ENCODE measurements at regions not wholly inside any gene's neighbourhood (a gene's known extent, or its start where the extent isn't known, plus 50 kb on each side); places are given as distances from the start of the nearest gene placed in this dataset.

- no peaks in the 10 kb centered on the region for H3K4me1 ChIP-seq
- no peak overlapping the region for H3K4me3 ChIP-seq
- TF ChIP-seq POLR2A (IDR thresholded peaks at IDR 0.05), result no peak
- no peak for TF ChIP-seq CTCF (IDR thresholded peaks at IDR 0.05)
- no peak for DNase-seq (ENCODE audit: extremely low spot score in 2 of 2)
- H3K9me3 ChIP-seq, result no peaks in the 10 kb centered on the region
- intact Hi-C loops (cut with DNase I), result no loop called here
- no peak overlapping the region for H3K27ac ChIP-seq
- no peaks in the 10 kb centered on the region for H3K36me3 ChIP-seq
- no peaks in the 10 kb centered on the region for H3K27me3 ChIP-seq
Measured at GRCh38 chr6:68372991-68373390, 262.1 kb upstream of the ADGRB3 start.

GRCh38 chr6:68368845-68369244, 266.2 kb upstream of the ADGRB3 start:
- Histone ChIP-seq H3K36me3 (no peaks in the 10 kb centered on the region), H3K4me1 (no peaks in the 10 kb centered on the region), H3K27ac (no peak overlapping the region), H3K4me3 (no peak overlapping the region), H3K27me3 (no peaks in the 10 kb centered on the region), H3K9me3 (no peaks in the 10 kb centered on the region)
- TF ChIP-seq POLR2AphosphoS5 (IDR thresholded peaks at IDR 0.05; ENCODE audit: insufficient read depth in 1 of 2, low read depth in 1 of 2) (no peak), POLR2A (IDR thresholded peaks at IDR 0.05) (no peak), CTCF (IDR thresholded peaks at IDR 0.05) (no peak)
- intact Hi-C loops (cut with DNase I), result no loop called here
- no peak for DNase-seq (ENCODE audit: extremely low spot score in 2 of 2)

- Histone ChIP-seq H3K27ac (no peak overlapping the region), H3K9me3 (no peaks in the 10 kb centered on the region), H3K27me3 (no peaks in the 10 kb centered on the region), H3K4me3 (no peak overlapping the region), H3K4me1 (no peaks in the 10 kb centered on the region), H3K36me3 (no peaks in the 10 kb centered on the region)
- intact Hi-C loops (cut with DNase I), result no loop called here
- DNase-seq (ENCODE audit: extremely low spot score in 2 of 2), result no peak
- TF ChIP-seq CTCF (IDR thresholded peaks at IDR 0.05), result no peak
- no peak for TF ChIP-seq POLR2A (IDR thresholded peaks at IDR 0.05)
- no peak for TF ChIP-seq POLR2AphosphoS5 (IDR thresholded peaks at IDR 0.05; ENCODE audit: insufficient read depth in 1 of 2, low read depth in 1 of 2)
Measured at GRCh38 chr6:68364271-68364805, 270.7 kb upstream of the ADGRB3 start.

- Histone ChIP-seq H3K9me3 (no peaks in the 10 kb centered on the region), H3K27me3 (no peaks in the 10 kb centered on the region), H3K27ac (no peak overlapping the region), H3K4me1 (no peaks in the 10 kb centered on the region), H3K4me3 (no peak overlapping the region), H3K36me3 (no peaks in the 10 kb centered on the region)
- no peak for TF ChIP-seq POLR2AphosphoS5 (IDR thresholded peaks at IDR 0.05; ENCODE audit: insufficient read depth in 1 of 2, low read depth in 1 of 2)
- no peak for DNase-seq (ENCODE audit: extremely low spot score in 2 of 2)
- intact Hi-C loops (cut with DNase I), result no loop called here
Measured at GRCh38 chr6:68343901-68344300, 291.2 kb upstream of the ADGRB3 start.

- intact Hi-C loops (cut with DNase I), result no loop called here
- Histone ChIP-seq H3K4me3 (no peak overlapping the region), H3K36me3 (no peaks in the 10 kb centered on the region), H3K27ac (no peak overlapping the region), H3K27me3 (no peaks in the 10 kb centered on the region), H3K4me1 (no peaks in the 10 kb centered on the region), H3K9me3 (no peaks in the 10 kb centered on the region)
- no peak for DNase-seq (ENCODE audit: extremely low spot score in 2 of 2)
- TF ChIP-seq POLR2AphosphoS5 (IDR thresholded peaks at IDR 0.05; ENCODE audit: insufficient read depth in 1 of 2, low read depth in 1 of 2) (no peak), CTCF (IDR thresholded peaks at IDR 0.05) (no peak), POLR2A (IDR thresholded peaks at IDR 0.05) (no peak)
Measured at GRCh38 chr6:68342286-68342685, 292.8 kb upstream of the ADGRB3 start.

Measured in vagina (tissue), 2 donors.